ENCODE measurements at regions not wholly inside any gene's neighbourhood (a gene's known extent, or its start where the extent isn't known, plus 50 kb on each side); places are given as distances from the start of the nearest gene placed in this dataset.

DNA sequence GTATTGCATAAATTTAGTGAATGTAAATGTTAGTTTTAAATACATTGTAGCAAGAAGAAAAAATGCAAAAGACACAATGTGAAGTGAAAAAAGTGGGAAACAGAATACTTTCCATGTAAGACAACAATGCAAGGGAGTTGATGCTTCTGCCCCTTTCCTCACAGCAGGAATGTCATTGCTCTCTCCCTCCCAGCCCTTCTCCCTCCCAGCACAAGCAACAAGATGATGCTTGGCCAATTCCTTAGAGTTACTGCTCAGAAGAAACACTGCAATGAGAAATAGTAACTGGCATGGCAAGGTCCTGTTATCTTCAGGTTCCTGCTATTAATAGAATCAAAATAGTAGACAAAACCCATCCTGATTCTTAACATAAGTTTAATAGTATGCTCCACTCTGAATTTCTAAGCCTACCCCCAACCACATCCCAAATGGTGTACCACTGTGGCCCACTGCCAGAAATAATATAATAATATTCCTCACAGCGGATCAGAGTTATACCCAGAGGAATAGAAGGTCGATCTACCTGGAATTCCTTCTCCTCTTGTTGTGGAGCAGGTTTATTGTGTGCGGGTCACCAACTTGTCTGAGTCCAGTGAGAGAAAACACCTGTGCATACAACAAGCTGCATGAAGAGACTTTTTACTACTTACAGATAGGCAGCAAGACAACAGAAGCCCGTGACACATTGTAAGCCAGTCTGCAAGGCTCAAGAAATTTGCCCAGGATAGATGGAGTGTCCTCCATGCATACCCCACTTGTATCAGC lies 69.8 kb upstream of the SLC7A11 start:
- Histone ChIP-seq H3K27me3 (no peaks in the 10 kb centered on the region), H3K27ac (no peak overlapping the region), H3K36me3 (no peaks in the 10 kb centered on the region)

GRCh38 chr4:138310991-138311390 lies 68.8 kb upstream of the SLC7A11 start:
- no peaks in the 10 kb centered on the region for H3K36me3 ChIP-seq
- no peaks in the 10 kb centered on the region for H3K27me3 ChIP-seq
- no peaks in the 10 kb centered on the region for H3K9me3 ChIP-seq
- TF ChIP-seq, protein P1, sequence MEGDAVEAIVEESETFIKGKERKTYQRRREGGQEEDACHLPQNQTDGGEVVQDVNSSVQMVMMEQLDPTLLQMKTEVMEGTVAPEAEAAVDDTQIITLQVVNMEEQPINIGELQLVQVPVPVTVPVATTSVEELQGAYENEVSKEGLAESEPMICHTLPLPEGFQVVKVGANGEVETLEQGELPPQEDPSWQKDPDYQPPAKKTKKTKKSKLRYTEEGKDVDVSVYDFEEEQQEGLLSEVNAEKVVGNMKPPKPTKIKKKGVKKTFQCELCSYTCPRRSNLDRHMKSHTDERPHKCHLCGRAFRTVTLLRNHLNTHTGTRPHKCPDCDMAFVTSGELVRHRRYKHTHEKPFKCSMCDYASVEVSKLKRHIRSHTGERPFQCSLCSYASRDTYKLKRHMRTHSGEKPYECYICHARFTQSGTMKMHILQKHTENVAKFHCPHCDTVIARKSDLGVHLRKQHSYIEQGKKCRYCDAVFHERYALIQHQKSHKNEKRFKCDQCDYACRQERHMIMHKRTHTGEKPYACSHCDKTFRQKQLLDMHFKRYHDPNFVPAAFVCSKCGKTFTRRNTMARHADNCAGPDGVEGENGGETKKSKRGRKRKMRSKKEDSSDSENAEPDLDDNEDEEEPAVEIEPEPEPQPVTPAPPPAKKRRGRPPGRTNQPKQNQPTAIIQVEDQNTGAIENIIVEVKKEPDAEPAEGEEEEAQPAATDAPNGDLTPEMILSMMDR (IDR thresholded peaks at IDR 0.05), result no peak
- no peak overlapping the region for H3K4me3 ChIP-seq (ENCODE audit: low read depth in 1 of 2, low read length in 1 of 2)
- H3K27ac ChIP-seq, result no peak overlapping the region
- H3K4me1 ChIP-seq (ENCODE audit: control insufficient read depth in 1 of 2, insufficient read depth in 1 of 2, low read depth in 1 of 2, low read length in 1 of 2), result peaks cover 10 to 11% of the 10 kb centered on the region in 2 experiments

More for the DNA sequence above, 69.8 kb upstream of the SLC7A11 start:
- TF ChIP-seq, protein P1 (IDR thresholded peaks at IDR 0.05), result no peak
- Histone ChIP-seq H3K9me3 (no peaks in the 10 kb centered on the region), H3K4me1 (ENCODE audit: control insufficient read depth in 1 of 2, insufficient read depth in 1 of 2, low read depth in 1 of 2, low read length in 1 of 2) (peaks cover 8 to 9% of the 10 kb centered on the region in 2 experiments), H3K4me3 (ENCODE audit: low read depth in 1 of 2, low read length in 1 of 2) (no peak overlapping the region)

- TF ChIP-seq, protein P1 (IDR thresholded peaks at IDR 0.05), result no peak
These were observed 68.3 kb upstream of the SLC7A11 start for GRCh38 chr4:138310498-138310897.

GRCh38 chr4:138308356-138308755 lies 66.2 kb upstream of the SLC7A11 start:
- TF ChIP-seq, protein P1 (IDR thresholded peaks at IDR 0.05), result no peak
- H3K4me3 ChIP-seq (ENCODE audit: low read depth in 1 of 2, low read length in 1 of 2), result no peak overlapping the region

More at GRCh38 chr4:138310498-138310897, 68.3 kb upstream of the SLC7A11 start:
- H3K27me3 ChIP-seq, result no peaks in the 10 kb centered on the region
- no peaks in the 10 kb centered on the region for H3K9me3 ChIP-seq
- no peak overlapping the region for H3K27ac ChIP-seq
- peaks cover 10 to 11% of the 10 kb centered on the region in 2 experiments for H3K4me1 ChIP-seq (ENCODE audit: control insufficient read depth in 1 of 2, insufficient read depth in 1 of 2, low read depth in 1 of 2, low read length in 1 of 2)
- no peaks in the 10 kb centered on the region for H3K36me3 ChIP-seq
- no peak overlapping the region for H3K4me3 ChIP-seq (ENCODE audit: low read depth in 1 of 2, low read length in 1 of 2)

DNA sequence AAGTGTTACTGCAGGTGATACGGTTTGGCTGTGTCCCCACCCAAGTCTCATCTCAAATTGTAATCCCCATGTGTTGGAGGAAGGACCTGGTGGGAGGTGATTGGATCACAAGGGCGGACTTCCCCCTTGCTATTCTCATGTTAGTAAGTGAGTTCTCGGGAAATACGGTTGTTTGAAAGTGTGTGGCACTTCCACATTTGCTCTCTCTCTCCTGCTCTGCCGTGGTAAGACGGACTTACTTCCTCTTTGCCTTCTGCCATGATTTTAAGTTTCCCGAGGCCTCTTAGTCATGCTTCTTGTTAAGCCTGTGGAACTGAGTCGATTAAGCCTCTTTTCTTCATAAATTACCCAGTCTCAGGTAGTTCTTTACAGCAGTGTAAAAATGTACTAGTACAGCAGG lies 65.2 kb upstream of the SLC7A11 start:
- peak overlapping the region; percentile 74 for H3K27ac ChIP-seq
- no peaks in the 10 kb centered on the region for H3K9me3 ChIP-seq
- H3K4me1 ChIP-seq (ENCODE audit: control insufficient read depth in 1 of 2, insufficient read depth in 1 of 2, low read depth in 1 of 2, low read length in 1 of 2), result peaks cover 10 to 11% of the 10 kb centered on the region in 2 experiments
- H3K36me3 ChIP-seq, result no peaks in the 10 kb centered on the region
- TF ChIP-seq, protein P1 (IDR thresholded peaks at IDR 0.05), result no peak
- no peak overlapping the region for H3K4me3 ChIP-seq (ENCODE audit: low read depth in 1 of 2, low read length in 1 of 2)
- no peaks in the 10 kb centered on the region for H3K27me3 ChIP-seq

More at GRCh38 chr4:138308356-138308755, 66.2 kb upstream of the SLC7A11 start:
- peaks cover 10 to 11% of the 10 kb centered on the region in 2 experiments for H3K4me1 ChIP-seq (ENCODE audit: control insufficient read depth in 1 of 2, insufficient read depth in 1 of 2, low read depth in 1 of 2, low read length in 1 of 2)
- H3K27ac ChIP-seq, result no peak overlapping the region
- H3K9me3 ChIP-seq, result no peaks in the 10 kb centered on the region
- H3K27me3 ChIP-seq, result no peaks in the 10 kb centered on the region
- H3K36me3 ChIP-seq, result no peaks in the 10 kb centered on the region
